ENCODE measurements at regions not wholly inside any gene's neighbourhood (a gene's known extent, or its start where the extent isn't known, plus 50 kb on each side); places are given as distances from the start of the nearest gene placed in this dataset.
"Not testable (repeated sequence)": the region's sequence is repeated elsewhere in the genome, so short reads cannot be mapped to it uniquely, and the experiment has no call there.

GRCh38 chr21:22314963-22315362, 1316.8 kb downstream of the NCAM2 start:
- Histone ChIP-seq H3K36me3 (ENCODE audit: insufficient read depth, low read length) (no peaks in the 10 kb centered on the region), H3K4me1 (ENCODE audit: insufficient read depth, low read length) (no peaks in the 10 kb centered on the region), H3K9me3 (ENCODE audit: control insufficient read depth, insufficient read depth, low read length) (no peaks in the 10 kb centered on the region; the same call in 1 of the 2 replicates), H3K9ac (ENCODE audit: low read depth, low read length) (no peak overlapping the region)

DNA sequence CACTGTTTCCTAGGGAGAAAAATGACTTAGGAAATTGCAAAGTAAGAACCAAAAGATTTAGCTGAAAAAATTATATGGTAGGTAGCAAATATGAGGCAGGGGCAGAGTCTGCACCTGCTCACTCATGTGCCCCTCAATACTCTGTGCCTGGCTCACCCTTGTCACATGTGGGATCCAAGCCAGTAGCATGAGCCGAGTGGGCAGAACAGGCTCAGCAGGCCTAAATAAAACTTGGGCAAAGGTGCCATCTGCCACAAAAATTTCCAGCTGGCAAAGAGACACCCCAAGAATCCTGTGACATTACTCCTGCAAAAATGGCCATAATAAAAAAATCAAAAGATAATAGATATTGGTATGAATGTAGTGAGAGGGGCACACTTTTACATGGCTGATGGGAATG, 1321.2 kb downstream of the NCAM2 start:
- no peaks in the 10 kb centered on the region for H3K36me3 ChIP-seq (ENCODE audit: insufficient read depth, low read length)
- no peaks in the 10 kb centered on the region for H3K4me1 ChIP-seq (ENCODE audit: insufficient read depth, low read length)
- H3K9ac ChIP-seq (ENCODE audit: low read depth, low read length): no peak overlapping the region
- H3K9me3 ChIP-seq (ENCODE audit: control insufficient read depth, insufficient read depth, low read length): no peaks in the 10 kb centered on the region

- Histone ChIP-seq H3K9me3 (ENCODE audit: control insufficient read depth, insufficient read depth, low read length) (no peaks in the 10 kb centered on the region), H3K9ac (ENCODE audit: low read depth, low read length) (no peak overlapping the region), H3K36me3 (ENCODE audit: insufficient read depth, low read length) (no peaks in the 10 kb centered on the region), H3K4me1 (ENCODE audit: insufficient read depth, low read length) (no peaks in the 10 kb centered on the region)
These were observed 1344.7 kb downstream of the NCAM2 start for GRCh38 chr21:22342889-22343288.

DNA sequence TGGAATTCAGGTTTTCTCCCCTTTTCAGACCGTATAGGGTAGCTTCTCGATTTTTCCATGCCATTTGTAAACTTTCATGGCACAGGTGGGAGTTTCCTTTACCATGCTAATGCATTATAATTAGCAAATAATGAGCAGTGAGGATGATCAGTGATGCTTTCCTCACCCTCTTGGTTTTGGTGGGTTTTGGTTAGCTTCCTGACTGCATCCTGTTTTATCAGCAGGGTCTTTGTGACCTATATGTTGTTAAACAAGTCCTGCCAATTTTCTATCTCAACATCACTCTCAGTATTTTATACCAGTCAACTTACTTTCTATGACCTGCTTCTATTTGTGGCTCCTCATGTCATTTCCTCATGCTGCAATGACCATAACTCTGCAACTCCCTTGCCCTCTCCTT, 1345.1 kb downstream of the NCAM2 start:
- Histone ChIP-seq H3K9ac (ENCODE audit: low read depth, low read length) (no peak overlapping the region), H3K36me3 (ENCODE audit: insufficient read depth, low read length) (no peaks in the 10 kb centered on the region), H3K9me3 (ENCODE audit: control insufficient read depth, insufficient read depth, low read length) (no peaks in the 10 kb centered on the region), H3K4me1 (ENCODE audit: insufficient read depth, low read length) (no peaks in the 10 kb centered on the region)

- H3K9ac ChIP-seq (ENCODE audit: low read depth, low read length): no peak overlapping the region
- H3K4me1 ChIP-seq (ENCODE audit: insufficient read depth, low read length): no peaks in the 10 kb centered on the region
- no peaks in the 10 kb centered on the region for H3K36me3 ChIP-seq (ENCODE audit: insufficient read depth, low read length)
- H3K9me3 ChIP-seq (ENCODE audit: control insufficient read depth, insufficient read depth, low read length): no peaks in the 10 kb centered on the region
These were observed 1345.5 kb downstream of the NCAM2 start for GRCh38 chr21:22343721-22344120.

- Histone ChIP-seq H3K9ac (ENCODE audit: low read depth, low read length) (no peak overlapping the region), H3K36me3 (ENCODE audit: insufficient read depth, low read length) (no peaks in the 10 kb centered on the region), H3K9me3 (ENCODE audit: control insufficient read depth, insufficient read depth, low read length) (no peaks in the 10 kb centered on the region), H3K4me1 (ENCODE audit: insufficient read depth, low read length) (no peaks in the 10 kb centered on the region)
These were observed 1347.4 kb downstream of the NCAM2 start for GRCh38 chr21:22345624-22346023.

GRCh38 chr21:22346576-22346975, 1348.4 kb downstream of the NCAM2 start:
- no peak overlapping the region for H3K9ac ChIP-seq (ENCODE audit: low read depth, low read length)
- no peaks in the 10 kb centered on the region for H3K36me3 ChIP-seq (ENCODE audit: insufficient read depth, low read length)
- H3K4me1 ChIP-seq (ENCODE audit: insufficient read depth, low read length): no peaks in the 10 kb centered on the region
- H3K9me3 ChIP-seq (ENCODE audit: control insufficient read depth, insufficient read depth, low read length): no peaks in the 10 kb centered on the region

GRCh38 chr21:22351076-22351475, 1352.9 kb downstream of the NCAM2 start:
- Histone ChIP-seq H3K4me1 (ENCODE audit: insufficient read depth, low read length) (no peaks in the 10 kb centered on the region), H3K36me3 (ENCODE audit: insufficient read depth, low read length) (no peaks in the 10 kb centered on the region), H3K9ac (ENCODE audit: low read depth, low read length) (no peak overlapping the region), H3K9me3 (ENCODE audit: control insufficient read depth, insufficient read depth, low read length) (no peaks in the 10 kb centered on the region)

DNA sequence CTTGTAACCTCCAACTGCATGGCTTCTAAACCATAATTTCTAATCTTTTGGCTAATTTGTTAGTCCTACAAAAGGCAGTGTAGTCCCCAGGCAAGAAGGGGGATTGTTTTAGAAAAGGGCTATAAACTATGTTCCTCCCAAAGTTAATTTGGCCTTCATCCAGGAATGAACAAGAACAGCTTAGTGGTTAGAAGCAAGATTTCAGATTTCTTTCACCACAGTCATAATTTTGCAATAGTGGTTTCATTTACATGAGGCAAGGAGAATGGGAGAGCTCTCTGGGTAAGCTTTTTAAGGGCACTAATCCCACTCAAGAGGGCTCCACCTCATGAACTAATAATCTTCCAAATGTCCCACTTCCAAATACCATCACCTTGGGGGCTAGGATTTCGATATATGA, 1353.9 kb downstream of the NCAM2 start:
- Histone ChIP-seq H3K9me3 (ENCODE audit: control insufficient read depth, insufficient read depth, low read length) (no peaks in the 10 kb centered on the region), H3K4me1 (ENCODE audit: insufficient read depth, low read length) (no peaks in the 10 kb centered on the region), H3K36me3 (ENCODE audit: insufficient read depth, low read length) (no peaks in the 10 kb centered on the region), H3K9ac (ENCODE audit: low read depth, low read length) (no peak overlapping the region)

DNA sequence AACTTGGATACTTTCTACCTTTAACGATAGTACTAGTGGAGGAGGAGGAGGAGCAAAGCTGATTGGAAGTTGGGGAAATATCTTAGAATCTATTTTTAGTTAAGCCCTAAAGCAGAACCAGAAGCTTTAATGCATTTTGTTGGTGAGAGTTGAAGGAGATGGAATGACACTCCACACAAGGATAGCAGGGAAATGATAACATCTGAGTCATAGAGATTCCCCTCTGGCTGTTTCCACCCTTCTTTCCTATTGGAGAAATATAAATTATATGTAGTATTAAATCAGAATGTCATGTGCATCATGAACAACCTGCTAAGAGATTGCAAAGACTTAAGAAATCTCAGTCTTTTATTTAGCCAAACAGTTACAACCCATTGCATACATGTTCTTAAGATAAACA, 1357.7 kb downstream of the NCAM2 start:
- Histone ChIP-seq H3K36me3 (ENCODE audit: insufficient read depth, low read length) (no peaks in the 10 kb centered on the region), H3K9ac (ENCODE audit: low read depth, low read length) (no peak overlapping the region), H3K9me3 (ENCODE audit: control insufficient read depth, insufficient read depth, low read length) (no peaks in the 10 kb centered on the region; the same call in 1 of the 2 replicates), H3K4me1 (ENCODE audit: insufficient read depth, low read length) (no peaks in the 10 kb centered on the region)

- H3K9me3 ChIP-seq (ENCODE audit: control insufficient read depth, insufficient read depth, low read length): no peaks in the 10 kb centered on the region; the same call in 1 of the 2 replicates
These were observed 1358.5 kb downstream of the NCAM2 start for GRCh38 chr21:22356663-22357062.

GRCh38 chr21:22359599-22359998, 1361.4 kb downstream of the NCAM2 start:
- not testable (repeated sequence) for H3K9me3 ChIP-seq (ENCODE audit: control insufficient read depth, insufficient read depth, low read length); H3K9ac ChIP-seq (ENCODE audit: low read depth, low read length); H3K36me3 ChIP-seq (ENCODE audit: insufficient read depth, low read length); H3K4me1 ChIP-seq (ENCODE audit: insufficient read depth, low read length)

More at GRCh38 chr21:22356663-22357062, 1358.5 kb downstream of the NCAM2 start:
- Histone ChIP-seq H3K9ac (ENCODE audit: low read depth, low read length) (no peak overlapping the region), H3K36me3 (ENCODE audit: insufficient read depth, low read length) (no peaks in the 10 kb centered on the region), H3K4me1 (ENCODE audit: insufficient read depth, low read length) (no peaks in the 10 kb centered on the region)

DNA sequence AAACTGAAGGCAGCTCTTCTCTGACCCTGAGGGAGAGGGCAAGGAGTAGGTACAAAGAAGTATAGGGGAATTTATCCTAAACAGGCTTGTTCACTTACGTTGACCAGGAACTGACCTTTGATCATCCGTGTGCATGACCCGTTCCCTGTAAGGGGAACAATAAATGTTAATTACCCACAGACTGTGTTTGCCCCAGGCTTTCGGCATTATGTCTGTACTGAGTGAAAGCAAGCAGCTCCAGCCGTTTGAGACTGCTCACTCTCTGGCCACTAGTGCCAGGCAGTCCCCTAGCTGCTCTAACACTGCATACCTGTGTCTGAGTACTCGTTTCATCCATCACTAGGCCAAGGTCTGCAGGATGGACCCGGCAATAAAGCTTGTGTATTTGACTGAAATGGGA, 1365.3 kb downstream of the NCAM2 start:
- Histone ChIP-seq H3K4me1 (ENCODE audit: insufficient read depth, low read length) (no peaks in the 10 kb centered on the region), H3K9ac (ENCODE audit: low read depth, low read length) (no peak overlapping the region), H3K9me3 (ENCODE audit: control insufficient read depth, insufficient read depth, low read length) (no peaks in the 10 kb centered on the region; the same call in 1 of the 2 replicates), H3K36me3 (ENCODE audit: insufficient read depth, low read length) (no peaks in the 10 kb centered on the region)

DNA sequence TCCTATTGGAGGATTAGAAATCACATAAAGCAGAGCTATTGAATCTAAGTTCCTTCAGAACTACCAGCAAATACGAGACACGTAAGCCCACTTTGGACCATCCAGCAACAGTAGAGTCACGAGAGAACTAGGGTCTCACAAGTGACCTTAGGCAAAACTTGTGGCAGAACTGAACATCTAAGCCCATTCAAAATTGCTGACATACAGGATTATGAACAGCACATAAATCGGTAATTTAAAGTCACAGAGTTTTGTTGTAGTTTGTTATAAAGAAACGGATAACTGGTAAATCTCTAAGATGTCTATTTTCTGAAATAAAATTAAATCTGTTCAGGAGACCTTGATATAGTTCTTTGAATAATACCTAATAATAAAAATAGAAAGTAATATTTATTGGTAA, 1366.0 kb downstream of the NCAM2 start:
- no peak overlapping the region for H3K9ac ChIP-seq (ENCODE audit: low read depth, low read length)
- H3K4me1 ChIP-seq (ENCODE audit: insufficient read depth, low read length): no peaks in the 10 kb centered on the region
- no peaks in the 10 kb centered on the region for H3K36me3 ChIP-seq (ENCODE audit: insufficient read depth, low read length)
- no peaks in the 10 kb centered on the region; the same call in 1 of the 2 replicates for H3K9me3 ChIP-seq (ENCODE audit: control insufficient read depth, insufficient read depth, low read length)

DNA sequence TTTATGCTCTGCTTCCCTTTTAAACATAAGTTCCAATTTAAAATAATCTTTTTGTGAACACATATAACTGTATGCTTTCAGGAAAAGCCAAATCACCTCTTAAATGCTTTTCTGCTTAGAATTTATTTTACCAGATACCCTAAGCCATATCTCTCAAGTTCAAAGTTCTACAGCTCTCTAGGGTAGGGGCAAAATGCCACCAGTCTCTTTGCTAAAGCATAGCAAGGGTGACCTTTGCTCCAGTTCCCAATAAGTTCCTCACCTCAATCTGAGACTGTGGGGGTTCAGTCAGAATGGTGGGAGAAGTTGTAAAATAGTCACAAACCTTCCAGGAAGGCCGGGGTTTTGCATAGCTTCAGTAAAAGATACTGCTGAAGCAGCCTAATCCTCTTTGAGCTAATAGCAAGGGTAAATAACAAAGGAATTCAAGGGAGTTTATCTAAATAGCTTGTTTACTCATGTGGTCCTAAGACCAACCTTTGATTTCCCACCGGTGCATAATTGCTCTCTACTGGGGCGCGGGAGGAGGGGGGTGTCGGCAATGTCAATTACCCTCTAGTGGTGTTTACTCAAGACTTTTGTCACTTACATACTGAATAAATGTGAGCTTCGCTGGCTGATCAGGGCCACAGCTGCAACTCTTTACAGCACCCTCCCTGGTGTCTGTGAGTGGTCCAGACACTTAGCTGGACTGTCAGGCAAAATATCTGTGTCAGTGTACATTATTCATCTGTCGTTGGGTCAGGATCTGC, 1376.2 kb downstream of the NCAM2 start:
- H3K36me3 ChIP-seq (ENCODE audit: insufficient read depth, low read length): no peaks in the 10 kb centered on the region
- H3K9ac ChIP-seq (ENCODE audit: low read depth, low read length): no peak overlapping the region
- H3K4me1 ChIP-seq (ENCODE audit: insufficient read depth, low read length): 0 out of 2 replicates have a peak, but pooled peaks cover 10% of the 10 kb centered on the region
- H3K9me3 ChIP-seq (ENCODE audit: control insufficient read depth, insufficient read depth, low read length): no peaks in the 10 kb centered on the region

Measured in ES-I3 (cell line).